HCT116 (cell line): ENCODE measurements at regions not wholly inside any gene's neighbourhood (a gene's known extent, or its start where the extent isn't known, plus 50 kb on each side); places are given as distances from the start of the nearest gene placed in this dataset.

Source experiments
- ATAC-seq: fragments of 200-7000 bp; cut with Tn5 transposase; 2 replicates; pipeline ENCODE4 v1.9.1; 2020; ENCODE audit warnings: mild to moderate bottlenecking, moderate library complexity
- BruUV-seq: library from RNA; stranded (reverse); fragments of 400-500 nt; replicated peaks from 2 replicates; lab custom pipeline; 2021; lab: Mats Ljungman, UMichigan
- CTCF ChIA-PET: fragments of 300-600 bp; sonication (Branson Sonifier 250); formaldehyde crosslinking; loops from one replicate; lab custom pipeline; 2021; ENCODE audit warnings: antibody characterized with exemption; lab: Charles Lee
- POLR2A ChIA-PET: fragments of 300-600, 350-600 bp; sonication (Branson Sonifier 250); formaldehyde crosslinking; loops from one replicate; lab custom pipeline; 2021; ENCODE audit warnings: antibody characterized with exemption; lab: Charles Lee
- RAD21 ChIA-PET, 2 experiments: fragments of 300-600 bp; sonication (Branson Sonifier 250); formaldehyde crosslinking; loops; one replicate each; lab custom pipeline; 2023; ENCODE audit warnings: low total read pairs in 2 of 2; ENCODE audit not compliant: uncharacterized antibody in 2 of 2, unreplicated experiment in 2 of 2, low non-redundant PET in 1 of 2; lab: Charles Lee
- DNase-seq: peaks from one replicate; pipeline ENCODE4 v3.0.0-alpha.2; 2010; ENCODE audit warnings: low read depth, low spot score
- H2AFZ ChIP-seq: fragments of 200-600 bp; shearing (Covaris generic), sonication (generic); 2 replicates; pipeline ENCODE4 v1.6.1; 2017; ENCODE audit warnings: low read depth, mixed run types, mixed read lengths, antibody characterized with exemption, low read length; ENCODE audit not compliant: poor library complexity, severe bottlenecking
- H3K27ac ChIP-seq: 2 replicates; pipeline ENCODE4 v1.5.1; 2012; ENCODE audit warnings: low read depth, low read length
- H3K27me3 ChIP-seq: fragments of 200-600 bp; sonication (generic); 2 replicates; pipeline ENCODE4 v1.6.1; 2016; ENCODE audit warnings: mixed run types, low read length, mixed read lengths; ENCODE audit not compliant: insufficient read depth
- H3K36me3 ChIP-seq, 2 experiments: fragments of 200-500 bp in 1 of 2; fragments of 200-600 bp in 1 of 2; sonication (Bioruptor generic) in 1 of 2; sonication (generic) in 1 of 2; 2 replicates each; pipeline versions ENCODE4 v1.5.1 to v1.6.1; 2014 to 2016; ENCODE audit warnings: low read length in 2 of 2, inconsistent platforms in 1 of 2, mixed read lengths in 1 of 2, mixed run types in 1 of 2; ENCODE audit not compliant: insufficient read depth in 2 of 2, control insufficient read depth in 1 of 2
- H3K4me1 ChIP-seq, 2 experiments: fragments of 200-600 bp in 1 of 2; sonication (generic) in 1 of 2; 2 replicates each; pipeline versions ENCODE4 v1.5.1 to v1.6.1; 2012 to 2017; ENCODE audit warnings: low read length in 2 of 2, inconsistent platforms in 1 of 2, mild to moderate bottlenecking in 1 of 2, mixed read lengths in 1 of 2, mixed run types in 1 of 2, moderate library complexity in 1 of 2; ENCODE audit not compliant: insufficient read depth in 2 of 2, control insufficient read depth in 1 of 2
- H3K4me2 ChIP-seq: fragments of 200-600 bp; sonication (generic); 2 replicates; pipeline ENCODE4 v1.6.1; 2017; ENCODE audit warnings: mixed run types, low read length, mixed read lengths
- H3K4me3 ChIP-seq, 2 experiments: fragments of 200-600 bp in 1 of 2; sonication (generic) in 1 of 2; replicated peaks in 1 of 2; 2 replicates each; pipeline ENCODE4 v1.5.1; 2011 to 2016; ENCODE audit warnings: low read length in 2 of 2, control low read depth in 1 of 2, low read depth in 1 of 2, mild to moderate bottlenecking in 1 of 2, mixed read lengths in 1 of 2, mixed run types in 1 of 2
- H3K79me2 ChIP-seq: fragments of 200-600 bp; sonication (generic); 2 replicates; pipeline ENCODE4 v1.6.1; 2017; ENCODE audit warnings: mild to moderate bottlenecking, mixed run types, low read length, moderate library complexity, mixed read lengths; ENCODE audit not compliant: insufficient read depth
- H3K9ac ChIP-seq: fragments of 200-600 bp; sonication (generic); 2 replicates; pipeline ENCODE4 v1.6.1; 2016; ENCODE audit warnings: low read length, mixed read lengths
- H3K9me2 ChIP-seq: fragments of 200-600 bp; sonication (generic), shearing (Covaris generic); 2 replicates; pipeline ENCODE4 v1.6.1; 2017; ENCODE audit warnings: mixed run types, mild to moderate bottlenecking, moderate library complexity; ENCODE audit not compliant: insufficient read depth
- H3K9me3 ChIP-seq, 2 experiments: fragments of 200-500 bp in 1 of 2; fragments of 200-600 bp in 1 of 2; sonication (Bioruptor generic) in 1 of 2; sonication (generic) in 1 of 2; 2 replicates each; pipeline ENCODE4 v1.6.1; 2014 to 2017; ENCODE audit warnings: low read length in 2 of 2, mixed read lengths in 2 of 2, inconsistent platforms in 1 of 2, low read depth in 1 of 2, mild to moderate bottlenecking in 1 of 2, mixed run types in 1 of 2, moderate library complexity in 1 of 2; ENCODE audit not compliant: control insufficient read depth in 1 of 2, insufficient read depth in 1 of 2
- H4K20me1 ChIP-seq: fragments of 200-600 bp; sonication (generic), shearing (Covaris generic); 2 replicates; pipeline ENCODE4 v1.6.1; 2017; ENCODE audit warnings: mixed run types, mild to moderate bottlenecking, moderate library complexity; ENCODE audit not compliant: insufficient read depth
- ATF3 ChIP-seq: IDR thresholded peaks from 2 replicates; pipeline ENCODE4 v1.6.1; 2012
- CEBPB ChIP-seq: IDR thresholded peaks from 2 replicates; pipeline ENCODE4 v1.6.1; 2012; ENCODE audit warnings: low read depth
- EGR1 ChIP-seq: IDR thresholded peaks from 2 replicates; pipeline ENCODE4 v1.6.1; 2012; ENCODE audit warnings: low read depth
- ELF1 ChIP-seq: IDR thresholded peaks from 2 replicates; pipeline ENCODE4 v1.6.1; 2012; ENCODE audit warnings: low read depth, borderline replicate concordance
- EZH2 ChIP-seq: fragments of 200-600 bp; sonication (generic); IDR thresholded peaks from 2 replicates; pipeline ENCODE4 v1.6.1; 2017; ENCODE audit warnings: antibody characterized with exemption, mixed run types
- EZH2phosphoT487 ChIP-seq: fragments of 200-600 bp; IDR thresholded peaks from 2 replicates; pipeline ENCODE4 v1.6.1; 2018; ENCODE audit warnings: antibody characterized with exemption, borderline replicate concordance
- FOSL1 ChIP-seq: IDR thresholded peaks from 2 replicates; pipeline ENCODE4 v1.6.1; 2012; ENCODE audit warnings: low read depth
- JUND ChIP-seq: IDR thresholded peaks from 2 replicates; pipeline ENCODE4 v1.6.1; 2012
- POLR2A ChIP-seq: IDR thresholded peaks from 2 replicates; pipeline ENCODE4 v1.7.0; 2011; ENCODE audit warnings: borderline replicate concordance; ENCODE audit not compliant: insufficient read depth, insufficient read length; ENCODE audit errors: extremely low read depth
- POLR2AphosphoS5 ChIP-seq: IDR thresholded peaks from 2 replicates; pipeline ENCODE4 v1.6.1; 2011; ENCODE audit warnings: mild to moderate bottlenecking, low read depth, low read length, moderate library complexity
- RAD21 ChIP-seq: IDR thresholded peaks from 2 replicates; pipeline ENCODE4 v1.6.1; 2012; ENCODE audit warnings: low read depth, mild to moderate bottlenecking
- SIN3A ChIP-seq: IDR thresholded peaks from 2 replicates; pipeline ENCODE4 v1.6.1; 2012; ENCODE audit warnings: low read depth
- SP1 ChIP-seq: IDR thresholded peaks from 2 replicates; pipeline ENCODE4 v1.6.1; 2012; ENCODE audit warnings: low read depth
- SRF ChIP-seq: IDR thresholded peaks from 2 replicates; pipeline ENCODE4 v1.6.1; 2012; ENCODE audit warnings: low read depth
- TCF7L2 ChIP-seq: IDR thresholded peaks from 2 replicates; pipeline ENCODE4 v1.7.0; 2011; ENCODE audit warnings: borderline replicate concordance, inconsistent platforms; ENCODE audit not compliant: insufficient read depth, insufficient read length; ENCODE audit errors: extremely low read depth
- YY1 ChIP-seq: IDR thresholded peaks from 2 replicates; pipeline ENCODE4 v1.6.1; 2011; ENCODE audit warnings: low read length, low read depth, moderate library complexity, mild to moderate bottlenecking; ENCODE audit not compliant: insufficient replicate concordance; ENCODE audit errors: extremely low read depth
- ZNF274 ChIP-seq: fragments of 200-500 bp; sonication (Bioruptor generic); IDR thresholded peaks from 2 replicates; pipeline ENCODE4 v1.6.1; 2014; ENCODE audit warnings: mild to moderate bottlenecking, low read depth, low read length, inconsistent platforms
- intact Hi-C: fragments of 100-400 bp; cut with micrococcal nuclease; formaldehyde crosslinking; loops from 2 replicates; pipeline ENCODE4 v1.10.0; 2022
- TF ChIP-seq, protein P1 (sequence below), 3 experiments: fragments of 200-600 bp in 1 of 3; sonication (generic) in 1 of 3; IDR thresholded peaks in 2 of 3; conservative IDR thresholded peaks in 1 of 3; 2 replicates each; pipeline ENCODE4 v1.5.1; 2012 to 2017; ENCODE audit warnings: low read depth in 2 of 3, low read length in 2 of 3, antibody characterized with exemption in 1 of 3, borderline replicate concordance in 1 of 3, control low read depth in 1 of 3, mild to moderate bottlenecking in 1 of 3, mixed read lengths in 1 of 3, mixed run types in 1 of 3, moderate library complexity in 1 of 3; ENCODE audit not compliant: insufficient read depth in 1 of 3
- TF ChIP-seq, protein P2 (sequence below): IDR thresholded peaks from 2 replicates; pipeline ENCODE4 v1.6.1; 2011; ENCODE audit warnings: mild to moderate bottlenecking, low read length, moderate library complexity; ENCODE audit not compliant: insufficient replicate concordance; ENCODE audit errors: extremely low read depth
- TF ChIP-seq, protein P3 (sequence below): IDR thresholded peaks from 2 replicates; pipeline ENCODE4 v1.6.1; 2012

GRCh38 chr9:113756476-113757192, 119.5 kb upstream of the ZNF618 start:
- no peaks in the 10 kb centered on the region for H4K20me1 ChIP-seq
- no peaks in the 10 kb centered on the region for H3K9me2 ChIP-seq
- no peak overlapping the region for H2AFZ ChIP-seq
- H3K36me3 ChIP-seq, result no peaks in the 10 kb centered on the region
- ChIA-PET POLR2A (no interaction called here), RAD21 (no interaction called here), CTCF (interaction anchor here (0.7 kb wide), 1 partner anchor 83 kb away, joined by 3 read pairs; no protein-coding TSS in a partner anchor)
- no peaks in the 10 kb centered on the region for H3K79me2 ChIP-seq
- ATAC-seq (no peak), DNase-seq (no peak)
- peaks cover 10% of the 10 kb centered on the region; the same call in 1 of the 2 replicates for H3K27me3 ChIP-seq
- BruUV-seq, result no TSS peak
- intact Hi-C loops, result no loop called here
- no peak overlapping the region for H3K4me3 ChIP-seq
- no peak overlapping the region for H3K9ac ChIP-seq
- H3K4me1 ChIP-seq, result no peaks in the 10 kb centered on the region
- TF ChIP-seq EGR1 (no peak), SP1 (no peak), FOSL1 (no peak), POLR2AphosphoS5 (no peak), SIN3A (no peak), ATF3 (no peak), SRF (no peak), ELF1 (no peak), TCF7L2 (no peak), CEBPB (no peak), EZH2 (no peak), JUND (no peak), ZNF274 (no peak), YY1 (no peak), RAD21 (no peak), EZH2phosphoT487 (no peak), POLR2A (no peak)
- TF ChIP-seq, protein P1, sequence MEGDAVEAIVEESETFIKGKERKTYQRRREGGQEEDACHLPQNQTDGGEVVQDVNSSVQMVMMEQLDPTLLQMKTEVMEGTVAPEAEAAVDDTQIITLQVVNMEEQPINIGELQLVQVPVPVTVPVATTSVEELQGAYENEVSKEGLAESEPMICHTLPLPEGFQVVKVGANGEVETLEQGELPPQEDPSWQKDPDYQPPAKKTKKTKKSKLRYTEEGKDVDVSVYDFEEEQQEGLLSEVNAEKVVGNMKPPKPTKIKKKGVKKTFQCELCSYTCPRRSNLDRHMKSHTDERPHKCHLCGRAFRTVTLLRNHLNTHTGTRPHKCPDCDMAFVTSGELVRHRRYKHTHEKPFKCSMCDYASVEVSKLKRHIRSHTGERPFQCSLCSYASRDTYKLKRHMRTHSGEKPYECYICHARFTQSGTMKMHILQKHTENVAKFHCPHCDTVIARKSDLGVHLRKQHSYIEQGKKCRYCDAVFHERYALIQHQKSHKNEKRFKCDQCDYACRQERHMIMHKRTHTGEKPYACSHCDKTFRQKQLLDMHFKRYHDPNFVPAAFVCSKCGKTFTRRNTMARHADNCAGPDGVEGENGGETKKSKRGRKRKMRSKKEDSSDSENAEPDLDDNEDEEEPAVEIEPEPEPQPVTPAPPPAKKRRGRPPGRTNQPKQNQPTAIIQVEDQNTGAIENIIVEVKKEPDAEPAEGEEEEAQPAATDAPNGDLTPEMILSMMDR (IDR thresholded peaks at IDR 0.05 in 2 of 3, conservative IDR thresholded peaks at IDR 0.05 in 1 of 3; ENCODE audit: borderline replicate concordance in 1 of 3, insufficient read depth in 1 of 3, low read depth in 2 of 3, low read length in 2 of 3), result no peak
- TF ChIP-seq, protein P2, sequence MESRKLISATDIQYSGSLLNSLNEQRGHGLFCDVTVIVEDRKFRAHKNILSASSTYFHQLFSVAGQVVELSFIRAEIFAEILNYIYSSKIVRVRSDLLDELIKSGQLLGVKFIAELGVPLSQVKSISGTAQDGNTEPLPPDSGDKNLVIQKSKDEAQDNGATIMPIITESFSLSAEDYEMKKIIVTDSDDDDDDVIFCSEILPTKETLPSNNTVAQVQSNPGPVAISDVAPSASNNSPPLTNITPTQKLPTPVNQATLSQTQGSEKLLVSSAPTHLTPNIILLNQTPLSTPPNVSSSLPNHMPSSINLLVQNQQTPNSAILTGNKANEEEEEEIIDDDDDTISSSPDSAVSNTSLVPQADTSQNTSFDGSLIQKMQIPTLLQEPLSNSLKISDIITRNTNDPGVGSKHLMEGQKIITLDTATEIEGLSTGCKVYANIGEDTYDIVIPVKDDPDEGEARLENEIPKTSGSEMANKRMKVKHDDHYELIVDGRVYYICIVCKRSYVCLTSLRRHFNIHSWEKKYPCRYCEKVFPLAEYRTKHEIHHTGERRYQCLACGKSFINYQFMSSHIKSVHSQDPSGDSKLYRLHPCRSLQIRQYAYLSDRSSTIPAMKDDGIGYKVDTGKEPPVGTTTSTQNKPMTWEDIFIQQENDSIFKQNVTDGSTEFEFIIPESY, result no peak
- TF ChIP-seq, protein P3, sequence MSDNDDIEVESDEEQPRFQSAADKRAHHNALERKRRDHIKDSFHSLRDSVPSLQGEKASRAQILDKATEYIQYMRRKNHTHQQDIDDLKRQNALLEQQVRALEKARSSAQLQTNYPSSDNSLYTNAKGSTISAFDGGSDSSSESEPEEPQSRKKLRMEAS, result no peak
- no peak overlapping the region for H3K4me2 ChIP-seq
- no peak overlapping the region for H3K27ac ChIP-seq
- 0 out of 4 replicates have a peak, but pooled peaks cover 0 to 3% of the 10 kb centered on the region in 2 experiments for H3K9me3 ChIP-seq
